Natural killer cell (primary cell): ENCODE measurements at regions not wholly inside any gene's neighbourhood (a gene's known extent, or its start where the extent isn't known, plus 50 kb on each side); places are given as distances from the start of the nearest gene placed in this dataset.

Experiments used
- ATAC-seq, 3 donors: fragments of 150-1000 bp in 2 of 3; fragments of 200-7000 bp in 1 of 3; cut with Tn5 transposase; 1 replicate in 1 of 3; 2 replicates in 2 of 3; pipeline ENCODE4 v1.10.0; 2021; ENCODE audit warnings: mild to moderate bottlenecking in 2 of 3, moderate library complexity in 2 of 3
- DNase-seq, 2 donors: peaks; one replicate each; pipeline versions ENCODE4 v3.0.0 to v3.0.0-alpha.2; 2013 to 2021; ENCODE audit warnings: mixed read lengths in 1 of 2
- H3K27ac ChIP-seq: one replicate; pipeline ENCODE4 v1.5.1; 2013; ENCODE audit warnings: mild to moderate bottlenecking, low read length
- H3K27me3 ChIP-seq: one replicate; pipeline ENCODE4 v1.6.1; 2013; ENCODE audit warnings: low read length; ENCODE audit not compliant: control insufficient read depth, insufficient read depth
- H3K36me3 ChIP-seq: one replicate; pipeline ENCODE4 v1.6.1; 2013; ENCODE audit warnings: low read length; ENCODE audit not compliant: control insufficient read depth, insufficient read depth
- H3K4me1 ChIP-seq: one replicate; pipeline ENCODE4 v1.6.1; 2013; ENCODE audit warnings: low read length; ENCODE audit not compliant: control insufficient read depth, insufficient read depth
- H3K4me3 ChIP-seq: one replicate; pipeline ENCODE4 v1.5.1; 2013; ENCODE audit warnings: low read length
- H3K9me3 ChIP-seq: one replicate; pipeline ENCODE4 v1.6.1; 2013; ENCODE audit warnings: low read length; ENCODE audit not compliant: control insufficient read depth, insufficient read depth
- H3K27ac Mint-ChIP-seq, 2 donors: one replicate each; pipeline ENCODE4 v1.8.0; 2022; ENCODE audit warnings: mild to moderate bottlenecking in 2 of 2, mixed read lengths in 2 of 2, moderate library complexity in 1 of 2
- H3K27me3 Mint-ChIP-seq, 2 donors: one replicate each; pipeline ENCODE4 v1.8.0; 2022; ENCODE audit warnings: low read depth in 2 of 2, mixed read lengths in 2 of 2
- H3K36me3 Mint-ChIP-seq: one replicate; pipeline ENCODE4 v1.8.0; 2022; ENCODE audit warnings: mixed read lengths
- H3K4me1 Mint-ChIP-seq, 2 donors: one replicate each; pipeline ENCODE4 v1.8.0; 2022; ENCODE audit warnings: mixed read lengths in 2 of 2
- H3K4me3 Mint-ChIP-seq: one replicate; pipeline ENCODE4 v1.8.0; 2022; ENCODE audit warnings: mild to moderate bottlenecking, moderate library complexity, mixed read lengths
- H3K9me3 Mint-ChIP-seq, 2 donors: one replicate each; pipeline ENCODE4 v1.8.0; 2022; ENCODE audit warnings: mixed read lengths in 2 of 2
- CTCF ChIP-seq: fragments of 200-600 bp; IDR thresholded peaks from one replicate; pipeline ENCODE4 v1.8.0; 2022; ENCODE audit warnings: antibody characterized with exemption
- WGBS: methylation state at CpG from one replicate; pipeline ENCODE4 v1.1.7; 2013; ENCODE audit warnings: missing lambda C conversion rate; ENCODE audit not compliant: insufficient coverage; 5-methylcytosine and 5-hydroxymethylcytosine counted together
- intact Hi-C: fragments of 100-400 bp; cut with micrococcal nuclease; formaldehyde crosslinking; loops from one replicate; pipeline ENCODE4 v1.14.2; 2022

- Histone ChIP-seq H3K4me3 (no peak overlapping the region), H3K27ac (no peak overlapping the region), H3K36me3 (no peaks in the 10 kb centered on the region), H3K27me3 (no peaks in the 10 kb centered on the region), H3K9me3 (peaks cover 3% of the 10 kb centered on the region), H3K4me1 (no peaks in the 10 kb centered on the region)
- peaks cover 19% of the 10 kb centered on the region for H3K36me3 Mint-ChIP-seq
- no peak for ATAC-seq
- DNase-seq: no peak
- 71% methylated on average over 1 of the region's 2 CpGs for WGBS
- H3K27me3 Mint-ChIP-seq: no peaks in the 10 kb centered on the region
- no peak overlapping the region for H3K4me3 Mint-ChIP-seq
- TF ChIP-seq CTCF: no peak
- intact Hi-C loops: no loop called here
- H3K9me3 Mint-ChIP-seq: peaks cover 19 to 27% of the 10 kb centered on the region in 2 donors
- no peaks in the 10 kb centered on the region for H3K4me1 Mint-ChIP-seq
- no peak overlapping the region for H3K27ac Mint-ChIP-seq
Observed at GRCh38 chr4:160136021-160136420, 1033.1 kb downstream of the RAPGEF2 start.

GRCh38 chr4:160141206-160141605, 1038.3 kb downstream of the RAPGEF2 start:
- H3K27ac ChIP-seq: no peak overlapping the region
- Mint-ChIP-seq H3K4me1 (no peaks in the 10 kb centered on the region), H3K4me3 (no peak overlapping the region), H3K27ac (no peak overlapping the region), H3K27me3 (no peaks in the 10 kb centered on the region), H3K36me3 (no peaks in the 10 kb centered on the region), H3K9me3 (peaks cover 14 to 16% of the 10 kb centered on the region in 2 donors)
- ATAC-seq (no peak), DNase-seq (no peak)
- no peak overlapping the region for H3K4me3 ChIP-seq
- intact Hi-C loops: no loop called here
- H3K27me3 ChIP-seq: no peaks in the 10 kb centered on the region
- H3K36me3 ChIP-seq: no peaks in the 10 kb centered on the region
- H3K4me1 ChIP-seq: no peaks in the 10 kb centered on the region
- TF ChIP-seq CTCF: no peak
- no peaks in the 10 kb centered on the region for H3K9me3 ChIP-seq

- no peaks in the 10 kb centered on the region for H3K4me1 Mint-ChIP-seq
- no peak for ATAC-seq
Observed at GRCh38 chr4:160142579-160142978, 1039.7 kb downstream of the RAPGEF2 start.

More at GRCh38 chr4:160142579-160142978, 1039.7 kb downstream of the RAPGEF2 start:
- Mint-ChIP-seq H3K9me3 (peaks cover 10 to 12% of the 10 kb centered on the region in 2 donors), H3K36me3 (no peaks in the 10 kb centered on the region), H3K27ac (no peak overlapping the region), H3K4me3 (no peak overlapping the region), H3K27me3 (no peaks in the 10 kb centered on the region)
- intact Hi-C loops: no loop called here
- no peaks in the 10 kb centered on the region for H3K9me3 ChIP-seq
- no peak overlapping the region for H3K27ac ChIP-seq
- no peak for TF ChIP-seq CTCF
- WGBS: 63% methylated on average over 2 of the region's 2 CpGs
- no peaks in the 10 kb centered on the region for H3K27me3 ChIP-seq
- H3K4me1 ChIP-seq: no peaks in the 10 kb centered on the region
- H3K36me3 ChIP-seq: no peaks in the 10 kb centered on the region
- no peak for DNase-seq
- H3K4me3 ChIP-seq: no peak overlapping the region
